ENCODE measurements at regions not wholly inside any gene's neighbourhood (a gene's known extent, or its start where the extent isn't known, plus 50 kb on each side); places are given as distances from the start of the nearest gene placed in this dataset.

DNA sequence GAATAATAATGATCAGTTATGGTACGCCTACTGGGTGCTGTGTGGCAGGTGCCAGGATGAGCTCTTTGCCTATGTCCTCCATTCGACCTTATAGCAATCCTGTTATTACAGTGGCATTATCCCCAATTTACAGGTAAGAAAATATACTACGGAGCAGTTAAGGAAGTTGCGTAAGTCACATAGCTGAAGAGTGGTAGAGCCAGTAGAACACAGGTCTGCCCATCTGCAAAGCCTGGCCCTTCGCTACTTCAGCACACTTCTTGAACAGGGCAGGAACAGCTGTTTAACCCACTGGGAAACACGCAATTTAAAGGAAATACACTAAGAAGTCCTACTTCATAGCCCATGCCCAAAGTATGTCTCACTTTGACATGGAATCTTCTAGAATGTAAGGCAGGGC lies 91.8 kb downstream of the PXDC1 start:
- H4K20me1 ChIP-seq (ENCODE audit: insufficient read depth): no peaks in the 10 kb centered on the region
- no peaks in the 10 kb centered on the region for H3K9me3 ChIP-seq (ENCODE audit: low read depth)
- no peak overlapping the region for H2AFZ ChIP-seq
- no peaks in the 10 kb centered on the region for H3K4me1 ChIP-seq (ENCODE audit: insufficient read depth)
- TF ChIP-seq EZH2 (IDR thresholded peaks at IDR 0.05; ENCODE audit: insufficient read depth, poor library complexity, severe bottlenecking) (no peak), EZH2phosphoT487 (IDR thresholded peaks at IDR 0.05; ENCODE audit: insufficient read depth, low read depth) (no peak)
- H3K27me3 ChIP-seq (replicated peaks; ENCODE audit: insufficient read depth): no peaks in the 10 kb centered on the region
- H3K4me2 ChIP-seq (ENCODE audit: unreplicated experiment): no peak overlapping the region
- 87 to 88% methylated on average over 6 of the region's 6 CpGs for WGBS, 2 experiments (ENCODE audit: low coverage in 1 of 2, low lambda C conversion rate in 2 of 2, missing lambda C conversion rate in 2 of 2)
- no peak overlapping the region for H3K4me3 ChIP-seq
- in situ Hi-C loops (cut with MboI): no loop called here
- no peaks in the 10 kb centered on the region for H3K79me2 ChIP-seq (ENCODE audit: insufficient read depth)
- H3F3A ChIP-seq (ENCODE audit: insufficient read depth): no peaks in the 10 kb centered on the region
- no peak for DNase-seq
- no peaks in the 10 kb centered on the region for H3K9me2 ChIP-seq (ENCODE audit: insufficient read depth)
- H3K36me3 ChIP-seq (ENCODE audit: low read depth): no peaks in the 10 kb centered on the region
- no peak overlapping the region for H3K27ac ChIP-seq
- H3K9ac ChIP-seq: no peak overlapping the region

GRCh38 chr6:3656076-3656475 lies 95.4 kb downstream of the PXDC1 start:
- Histone ChIP-seq H3K79me2 (ENCODE audit: insufficient read depth) (no peaks in the 10 kb centered on the region), H3K9me3 (ENCODE audit: low read depth) (no peaks in the 10 kb centered on the region), H3K4me2 (ENCODE audit: unreplicated experiment) (no peak overlapping the region), H3K27ac (no peak overlapping the region), H3K36me3 (ENCODE audit: low read depth) (no peaks in the 10 kb centered on the region), H3K4me3 (no peak overlapping the region), H3K27me3 (replicated peaks; ENCODE audit: insufficient read depth) (no peaks in the 10 kb centered on the region), H3F3A (ENCODE audit: insufficient read depth) (no peaks in the 10 kb centered on the region), H3K4me1 (ENCODE audit: insufficient read depth) (no peaks in the 10 kb centered on the region), H3K9ac (no peak overlapping the region), H3K9me2 (ENCODE audit: insufficient read depth) (no peaks in the 10 kb centered on the region), H4K20me1 (ENCODE audit: insufficient read depth) (no peaks in the 10 kb centered on the region), H2AFZ (no peak overlapping the region)
- 91 to 93% methylated on average over 5 of the region's 5 CpGs for WGBS, 2 experiments (ENCODE audit: low coverage in 1 of 2, low lambda C conversion rate in 2 of 2, missing lambda C conversion rate in 2 of 2)
- TF ChIP-seq EZH2 (IDR thresholded peaks at IDR 0.05; ENCODE audit: insufficient read depth, poor library complexity, severe bottlenecking) (no peak), EZH2phosphoT487 (IDR thresholded peaks at IDR 0.05; ENCODE audit: insufficient read depth, low read depth) (no peak)
- in situ Hi-C loops (cut with MboI): no loop called here
- no peak for DNase-seq

DNA sequence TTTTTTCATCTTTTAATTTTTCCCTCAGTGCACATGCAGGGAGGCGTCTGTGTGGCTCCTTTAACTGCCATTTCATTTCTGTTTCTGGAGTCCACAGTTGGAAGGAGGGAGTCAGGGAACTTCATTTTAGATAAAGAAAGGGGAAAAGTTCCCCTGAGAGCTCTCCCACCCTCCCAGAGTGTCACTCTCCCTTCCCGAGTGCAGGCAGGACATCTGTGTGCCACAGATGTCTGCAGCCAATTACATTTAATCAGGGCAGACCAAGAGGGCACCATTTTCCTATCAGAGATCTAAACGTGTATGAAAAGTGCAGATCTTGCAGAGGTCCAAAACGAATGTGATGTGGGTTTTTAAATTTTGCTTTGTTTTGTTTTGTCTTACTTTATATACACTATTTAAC lies 96.6 kb downstream of the PXDC1 start:
- TF ChIP-seq EZH2phosphoT487 (IDR thresholded peaks at IDR 0.05; ENCODE audit: insufficient read depth, low read depth) (no peak), EZH2 (IDR thresholded peaks at IDR 0.05; ENCODE audit: insufficient read depth, poor library complexity, severe bottlenecking) (no peak)
- in situ Hi-C loops (cut with MboI): no loop called here

DNA sequence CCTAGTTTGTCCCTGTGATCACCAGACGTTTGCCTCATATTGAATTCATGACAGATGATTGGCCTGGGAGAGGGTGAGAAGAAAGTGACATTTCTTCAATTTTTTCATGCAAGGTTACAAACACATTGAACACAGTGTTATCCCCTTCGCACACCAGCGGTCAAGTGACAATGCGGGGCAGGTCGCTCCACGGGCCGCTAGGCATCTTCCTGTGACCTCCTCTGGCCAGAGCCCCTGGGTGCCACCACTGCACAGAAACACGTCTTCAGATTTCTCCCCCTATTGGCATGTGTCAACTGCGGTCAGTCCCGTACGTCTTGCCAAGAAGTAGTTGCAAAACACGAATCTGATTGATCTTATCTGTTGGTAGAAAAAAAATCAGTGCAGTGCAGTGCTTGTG lies 97.1 kb downstream of the PXDC1 start:
- H3K36me3 ChIP-seq (ENCODE audit: low read depth): no peaks in the 10 kb centered on the region
- H3K27ac ChIP-seq: no peak overlapping the region
- WGBS, 2 experiments (ENCODE audit: low coverage in 1 of 2, low lambda C conversion rate in 2 of 2, missing lambda C conversion rate in 2 of 2): 85 to 89% methylated on average over 12 of the region's 12 CpGs
- no peak for TF ChIP-seq EZH2phosphoT487 (IDR thresholded peaks at IDR 0.05; ENCODE audit: insufficient read depth, low read depth)
- TF ChIP-seq EZH2 (IDR thresholded peaks at IDR 0.05; ENCODE audit: insufficient read depth, poor library complexity, severe bottlenecking): no peak
- H3K9me3 ChIP-seq (ENCODE audit: low read depth): no peaks in the 10 kb centered on the region
- H3K27me3 ChIP-seq (replicated peaks; ENCODE audit: insufficient read depth): no peaks in the 10 kb centered on the region
- no peaks in the 10 kb centered on the region for H3K4me1 ChIP-seq (ENCODE audit: insufficient read depth)
- DNase-seq: no peak
- H4K20me1 ChIP-seq (ENCODE audit: insufficient read depth): no peaks in the 10 kb centered on the region
- no peak overlapping the region for H3K4me3 ChIP-seq
- no peaks in the 10 kb centered on the region for H3K9me2 ChIP-seq (ENCODE audit: insufficient read depth)
- H3K79me2 ChIP-seq (ENCODE audit: insufficient read depth): no peaks in the 10 kb centered on the region
- no peaks in the 10 kb centered on the region for H3F3A ChIP-seq (ENCODE audit: insufficient read depth)
- no peak overlapping the region for H2AFZ ChIP-seq
- H3K4me2 ChIP-seq (ENCODE audit: unreplicated experiment): no peak overlapping the region
- in situ Hi-C loops (cut with MboI): no loop called here
- no peak overlapping the region for H3K9ac ChIP-seq

More for the DNA sequence above, 96.6 kb downstream of the PXDC1 start:
- H4K20me1 ChIP-seq (ENCODE audit: insufficient read depth): no peaks in the 10 kb centered on the region
- no peaks in the 10 kb centered on the region for H3K79me2 ChIP-seq (ENCODE audit: insufficient read depth)
- H3K27me3 ChIP-seq (replicated peaks; ENCODE audit: insufficient read depth): no peaks in the 10 kb centered on the region
- H3K36me3 ChIP-seq (ENCODE audit: low read depth): no peaks in the 10 kb centered on the region
- no peaks in the 10 kb centered on the region for H3K9me2 ChIP-seq (ENCODE audit: insufficient read depth)
- no peaks in the 10 kb centered on the region for H3K9me3 ChIP-seq (ENCODE audit: low read depth)
- H3K4me3 ChIP-seq: no peak overlapping the region
- no peaks in the 10 kb centered on the region for H3K4me1 ChIP-seq (ENCODE audit: insufficient read depth)
- no peak overlapping the region for H3K9ac ChIP-seq
- H3K4me2 ChIP-seq (ENCODE audit: unreplicated experiment): no peak overlapping the region
- H2AFZ ChIP-seq: no peak overlapping the region
- no peaks in the 10 kb centered on the region for H3F3A ChIP-seq (ENCODE audit: insufficient read depth)
- no peak overlapping the region for H3K27ac ChIP-seq
- DNase-seq: no peak
- WGBS, 2 experiments (ENCODE audit: low coverage in 1 of 2, low lambda C conversion rate in 2 of 2, missing lambda C conversion rate in 2 of 2): 31 to 33% methylated on average over 4 of the region's 4 CpGs

DNA sequence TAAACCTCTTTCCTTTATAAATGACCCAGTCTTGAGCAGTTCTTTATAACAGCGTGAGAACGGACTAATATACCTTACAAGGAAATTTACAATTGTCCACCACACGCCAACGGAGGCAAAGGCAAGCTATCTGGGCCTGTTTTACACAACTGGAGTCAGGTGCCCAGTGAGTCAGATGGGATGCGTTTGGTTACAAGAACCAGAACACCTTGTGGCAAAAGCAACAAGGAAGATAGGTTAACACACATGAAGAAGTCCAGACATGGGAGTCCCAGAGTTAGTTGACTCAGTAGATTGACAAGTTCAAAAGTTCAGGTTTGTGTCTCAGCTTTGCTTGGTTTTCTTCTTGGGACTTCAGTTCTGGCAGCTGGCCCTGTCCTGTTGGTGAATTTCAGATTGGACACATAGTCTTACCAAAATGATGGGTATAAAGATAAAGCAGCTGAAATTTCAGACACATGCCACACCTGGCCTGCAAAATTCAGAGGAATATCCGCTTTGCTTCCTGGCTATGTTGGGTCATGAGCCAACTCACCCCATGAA lies 97.9 kb downstream of the PXDC1 start:
- H3K36me3 ChIP-seq (ENCODE audit: low read depth): no peaks in the 10 kb centered on the region
- H3F3A ChIP-seq (ENCODE audit: insufficient read depth): no peaks in the 10 kb centered on the region
- no peaks in the 10 kb centered on the region for H3K27me3 ChIP-seq (replicated peaks; ENCODE audit: insufficient read depth)
- H4K20me1 ChIP-seq (ENCODE audit: insufficient read depth): no peaks in the 10 kb centered on the region
- H3K4me3 ChIP-seq: no peak overlapping the region
- TF ChIP-seq EZH2 (IDR thresholded peaks at IDR 0.05; ENCODE audit: insufficient read depth, poor library complexity, severe bottlenecking) (no peak), EZH2phosphoT487 (IDR thresholded peaks at IDR 0.05; ENCODE audit: insufficient read depth, low read depth) (no peak)
- no peaks in the 10 kb centered on the region for H3K9me2 ChIP-seq (ENCODE audit: insufficient read depth)
- H2AFZ ChIP-seq: no peak overlapping the region
- H3K9me3 ChIP-seq (ENCODE audit: low read depth): no peaks in the 10 kb centered on the region
- DNase-seq: no peak
- no peak overlapping the region for H3K4me2 ChIP-seq (ENCODE audit: unreplicated experiment)
- no peak overlapping the region for H3K9ac ChIP-seq
- H3K4me1 ChIP-seq (ENCODE audit: insufficient read depth): no peaks in the 10 kb centered on the region
- no peak overlapping the region for H3K27ac ChIP-seq
- 89 to 95% methylated on average over 6 of the region's 6 CpGs for WGBS, 2 experiments (ENCODE audit: low coverage in 1 of 2, low lambda C conversion rate in 2 of 2, missing lambda C conversion rate in 2 of 2)
- in situ Hi-C loops (cut with MboI): no loop called here
- no peaks in the 10 kb centered on the region for H3K79me2 ChIP-seq (ENCODE audit: insufficient read depth)

Data from GM23248 (cell line).